ENCODE measurements at regions not wholly inside any gene's neighbourhood (a gene's known extent, or its start where the extent isn't known, plus 50 kb on each side); places are given as distances from the start of the nearest gene placed in this dataset.

- TF ChIP-seq ADNP (tag; IDR thresholded peaks at IDR 0.05) (no peak), TAF1 (IDR thresholded peaks at IDR 0.05; ENCODE audit: control insufficient read depth, extremely low read depth, insufficient read depth, low read length, severe bottlenecking) (no peak), CREB3 (tag; conservative IDR thresholded peaks at IDR 0.05; ENCODE audit: low read depth) (no peak), CTCF (IDR thresholded peaks at IDR 0.05 in 2 of 3, conservative IDR thresholded peaks at IDR 0.05 in 1 of 3; ENCODE audit: insufficient read depth in 2 of 3, low read depth in 1 of 3, low read length in 3 of 3) (no peak), MECOM (CRISPR knock-in tag; IDR thresholded peaks at IDR 0.05) (no peak), ZKSCAN8 (CRISPR knock-in tag; IDR thresholded peaks at IDR 0.05) (no peak), CEBPB (tag; IDR thresholded peaks at IDR 0.05) (no peak), SRSF3 (IDR thresholded peaks at IDR 0.05; ENCODE audit: insufficient read depth, low read length) (no peak), CHD1 (IDR thresholded peaks at IDR 0.05; ENCODE audit: low read length) (no peak), PCBP2 (IDR thresholded peaks at IDR 0.05; ENCODE audit: low read depth, low read length, poor library complexity, severe bottlenecking) (no peak)
- TF ChIP-seq, protein P1, sequence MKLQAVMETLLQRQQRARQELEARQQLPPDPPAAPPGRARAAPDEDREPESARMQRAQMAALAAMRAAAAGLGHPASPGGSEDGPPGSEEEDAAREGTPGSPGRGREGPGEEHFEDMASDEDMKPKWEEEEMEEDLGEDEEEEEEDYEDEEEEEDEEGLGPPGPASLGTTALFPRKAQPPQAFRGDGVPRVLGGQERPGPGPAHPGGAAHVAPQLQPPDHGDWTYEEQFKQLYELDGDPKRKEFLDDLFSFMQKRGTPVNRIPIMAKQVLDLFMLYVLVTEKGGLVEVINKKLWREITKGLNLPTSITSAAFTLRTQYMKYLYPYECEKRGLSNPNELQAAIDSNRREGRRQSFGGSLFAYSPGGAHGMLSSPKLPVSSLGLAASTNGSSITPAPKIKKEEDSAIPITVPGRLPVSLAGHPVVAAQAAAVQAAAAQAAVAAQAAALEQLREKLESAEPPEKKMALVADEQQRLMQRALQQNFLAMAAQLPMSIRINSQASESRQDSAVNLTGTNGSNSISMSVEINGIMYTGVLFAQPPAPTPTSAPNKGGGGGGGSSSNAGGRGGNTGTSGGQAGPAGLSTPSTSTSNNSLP (IDR thresholded peaks at IDR 0.05; ENCODE audit: borderline replicate concordance, low read depth, low read length), result no peak
Measured at GRCh38 chr6:85004361-85004995, 240.1 kb upstream of the TBX18 start.

Data from K562 (cell line).